ENCODE measurements at regions not wholly inside any gene's neighbourhood (a gene's known extent, or its start where the extent isn't known, plus 50 kb on each side); places are given as distances from the start of the nearest gene placed in this dataset.

DNA sequence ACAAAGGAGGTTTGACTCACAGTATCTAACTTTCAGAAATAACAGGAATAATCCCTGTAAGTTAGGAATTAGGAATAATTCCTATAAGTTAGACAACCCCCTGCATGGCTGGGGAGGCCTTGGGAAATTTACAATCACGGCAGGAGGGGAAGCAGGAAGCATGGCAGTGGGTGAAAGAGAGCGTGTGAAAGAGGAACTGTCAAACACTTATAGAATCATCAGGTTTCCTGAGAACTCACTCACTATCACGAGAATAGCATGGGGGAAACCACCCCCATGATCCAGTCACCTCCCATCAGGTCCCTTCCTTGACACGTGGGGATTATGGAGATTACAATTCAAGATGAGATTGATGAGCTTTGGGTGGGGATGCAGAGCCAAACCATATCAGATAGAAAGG lies 385.5 kb downstream of the IL20RB start:
- TF ChIP-seq, protein P1, sequence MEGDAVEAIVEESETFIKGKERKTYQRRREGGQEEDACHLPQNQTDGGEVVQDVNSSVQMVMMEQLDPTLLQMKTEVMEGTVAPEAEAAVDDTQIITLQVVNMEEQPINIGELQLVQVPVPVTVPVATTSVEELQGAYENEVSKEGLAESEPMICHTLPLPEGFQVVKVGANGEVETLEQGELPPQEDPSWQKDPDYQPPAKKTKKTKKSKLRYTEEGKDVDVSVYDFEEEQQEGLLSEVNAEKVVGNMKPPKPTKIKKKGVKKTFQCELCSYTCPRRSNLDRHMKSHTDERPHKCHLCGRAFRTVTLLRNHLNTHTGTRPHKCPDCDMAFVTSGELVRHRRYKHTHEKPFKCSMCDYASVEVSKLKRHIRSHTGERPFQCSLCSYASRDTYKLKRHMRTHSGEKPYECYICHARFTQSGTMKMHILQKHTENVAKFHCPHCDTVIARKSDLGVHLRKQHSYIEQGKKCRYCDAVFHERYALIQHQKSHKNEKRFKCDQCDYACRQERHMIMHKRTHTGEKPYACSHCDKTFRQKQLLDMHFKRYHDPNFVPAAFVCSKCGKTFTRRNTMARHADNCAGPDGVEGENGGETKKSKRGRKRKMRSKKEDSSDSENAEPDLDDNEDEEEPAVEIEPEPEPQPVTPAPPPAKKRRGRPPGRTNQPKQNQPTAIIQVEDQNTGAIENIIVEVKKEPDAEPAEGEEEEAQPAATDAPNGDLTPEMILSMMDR (IDR thresholded peaks at IDR 0.05; ENCODE audit: insufficient read depth, low read depth, low read length, missing control alignments), result no peak
- no peak overlapping the region for H3K4me3 ChIP-seq (ENCODE audit: low read depth, low read length)
- DNase-seq (ENCODE audit: low read depth), result peak; percentile 41

DNA sequence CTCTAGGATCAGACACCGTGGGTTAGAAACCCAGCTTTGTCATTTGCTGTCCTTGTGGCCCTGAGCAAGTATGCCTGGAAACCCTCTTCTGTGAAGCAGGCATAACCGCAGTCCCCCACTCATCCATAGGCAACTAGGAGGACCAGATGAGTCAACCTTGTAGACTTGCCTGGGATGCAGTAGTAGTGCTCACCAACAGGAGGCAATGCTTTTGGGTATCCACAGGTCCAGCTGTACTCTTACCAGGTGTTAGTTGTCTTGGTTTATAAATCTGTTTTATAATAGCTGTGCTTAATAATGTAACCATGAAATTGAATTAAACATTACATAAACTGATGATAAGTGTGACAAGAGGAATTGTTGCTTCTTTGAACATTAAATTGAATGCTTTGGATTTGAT lies 389.3 kb downstream of the IL20RB start:
- peak; percentile 21 for DNase-seq (ENCODE audit: low read depth)
- TF ChIP-seq, protein P1 (IDR thresholded peaks at IDR 0.05; ENCODE audit: insufficient read depth, low read depth, low read length, missing control alignments), result peak; percentile 32

DNA sequence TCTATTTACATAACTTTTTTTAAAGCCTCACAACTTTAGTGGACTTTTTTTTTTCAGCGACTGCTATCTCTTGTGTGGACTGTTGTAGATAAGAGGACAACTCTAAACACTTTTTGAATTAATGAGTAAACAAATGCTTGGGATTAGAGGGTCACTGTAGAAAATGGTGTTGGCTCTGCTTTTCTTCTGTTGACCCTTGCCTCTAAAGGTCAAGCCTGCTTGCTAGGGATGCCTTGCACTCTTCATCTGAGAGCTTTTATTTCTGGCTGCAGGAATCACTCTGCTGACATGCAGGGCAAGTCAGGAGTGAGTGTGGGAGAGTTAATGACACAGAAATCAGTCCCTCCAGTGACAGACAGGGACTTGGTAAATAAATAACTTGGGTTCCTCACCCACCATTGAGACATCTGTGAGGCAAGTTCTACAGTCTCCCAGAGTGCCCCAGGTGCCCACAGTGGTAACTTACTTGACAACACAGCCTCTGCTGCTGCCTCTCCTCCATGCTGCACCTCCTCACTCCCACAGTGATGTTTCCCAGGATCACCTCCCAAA lies 390.1 kb downstream of the IL20RB start:
- no peak overlapping the region for H3K4me3 ChIP-seq (ENCODE audit: low read depth, low read length)
- TF ChIP-seq, protein P1 (IDR thresholded peaks at IDR 0.05; ENCODE audit: insufficient read depth, low read depth, low read length, missing control alignments), result no peak
- DNase-seq (ENCODE audit: low read depth), result no peak

More for the DNA sequence above, 389.3 kb downstream of the IL20RB start:
- no peak overlapping the region for H3K4me3 ChIP-seq (ENCODE audit: low read depth, low read length)

DNA sequence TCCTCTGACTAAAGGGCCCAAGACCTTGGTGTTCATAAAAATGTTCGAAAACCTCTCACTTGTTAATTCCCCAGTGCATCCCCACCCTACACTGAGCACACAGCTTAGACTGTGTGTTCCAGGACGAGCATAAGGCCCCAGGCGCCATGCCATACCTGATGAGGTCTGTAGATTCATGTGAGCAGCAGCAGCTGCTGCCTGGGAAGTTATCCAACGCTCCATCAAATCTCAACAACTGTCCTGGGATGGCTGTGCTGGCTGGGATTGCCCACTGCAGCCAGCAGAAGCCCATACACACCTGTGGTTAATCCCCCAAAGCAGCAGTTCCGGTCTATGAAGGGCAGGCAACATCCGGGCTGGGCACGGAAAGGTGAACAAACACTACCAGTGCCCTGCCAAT lies 391.2 kb downstream of the IL20RB start:
- H3K4me3 ChIP-seq (ENCODE audit: low read depth, low read length), result no peak overlapping the region
- DNase-seq (ENCODE audit: low read depth), result no peak
- TF ChIP-seq, protein P1 (IDR thresholded peaks at IDR 0.05; ENCODE audit: insufficient read depth, low read depth, low read length, missing control alignments), result no peak

DNA sequence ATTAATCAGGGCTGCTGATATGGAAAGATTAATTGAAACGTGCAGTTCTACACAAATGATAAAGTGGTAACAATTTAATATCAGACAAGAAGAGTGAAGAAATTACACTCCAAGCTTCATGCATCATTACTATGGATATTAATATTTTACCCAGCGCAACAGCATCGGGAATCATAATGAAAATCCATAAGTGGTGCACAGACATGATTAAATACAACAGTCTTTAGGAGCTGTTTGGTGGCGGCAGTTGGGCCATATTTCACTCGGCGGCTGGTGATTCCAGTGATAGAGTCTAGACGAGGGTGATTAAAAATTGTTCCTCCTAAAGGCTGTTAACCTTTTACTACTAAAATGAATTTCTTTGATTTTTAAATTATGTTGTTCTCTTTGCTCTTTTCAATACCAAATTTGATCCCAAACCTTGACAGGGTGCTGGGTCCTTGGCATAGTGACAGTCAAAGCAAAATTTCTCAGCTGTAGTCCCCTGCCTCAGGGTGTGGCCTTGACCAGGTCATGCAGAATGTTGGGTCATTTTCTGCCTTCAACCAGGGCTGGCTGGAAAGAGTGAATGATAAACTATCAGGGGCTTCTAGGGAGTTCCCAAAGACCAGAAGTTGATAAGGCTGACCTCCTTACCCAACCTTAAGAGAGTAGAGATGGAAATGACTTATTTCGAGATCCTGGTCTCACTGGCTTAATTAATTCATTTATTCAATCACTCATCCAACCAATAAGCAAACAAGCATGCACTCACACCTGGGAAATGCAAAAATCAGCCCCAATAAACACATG lies 392.0 kb downstream of the IL20RB start:
- DNase-seq (ENCODE audit: low read depth), result peak; percentile 43

DNA sequence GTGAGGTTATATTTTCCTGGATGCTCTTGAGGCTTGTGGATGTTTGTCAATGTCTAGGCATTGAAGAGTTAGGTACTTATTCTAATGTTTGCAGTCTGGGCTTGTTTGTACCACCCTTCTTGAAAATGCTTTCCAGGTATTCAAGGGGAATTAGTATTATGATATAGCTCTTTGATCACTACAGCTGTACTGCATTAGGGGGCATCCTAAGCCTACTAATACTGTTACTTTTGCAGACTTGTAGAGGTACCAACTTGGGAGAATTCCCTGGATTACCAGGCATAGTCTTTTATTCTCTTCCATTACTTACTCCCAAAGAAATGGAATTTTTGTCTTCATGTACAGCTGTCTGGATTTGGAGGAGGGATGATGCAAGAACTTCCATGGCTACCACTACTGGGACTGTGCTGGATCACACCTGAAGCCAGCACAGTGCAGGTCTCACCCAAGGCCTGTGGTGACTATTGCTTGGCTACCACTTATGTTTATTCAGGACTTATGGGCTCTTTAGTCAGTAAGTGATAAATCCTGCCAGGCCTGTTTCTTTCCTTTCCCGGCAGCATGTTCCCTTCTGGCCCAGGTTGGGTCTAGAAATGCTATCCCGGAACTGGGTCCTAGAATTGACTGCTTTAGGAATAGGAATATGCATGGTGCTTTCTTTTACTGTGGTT lies 402.9 kb downstream of the IL20RB start:
- no peak for DNase-seq (ENCODE audit: low read depth)
- TF ChIP-seq, protein P1 (IDR thresholded peaks at IDR 0.05; ENCODE audit: insufficient read depth, low read depth, low read length, missing control alignments), result no peak
- no peak overlapping the region for H3K4me3 ChIP-seq (ENCODE audit: low read depth, low read length)

More for the DNA sequence above, 392.0 kb downstream of the IL20RB start:
- TF ChIP-seq, protein P1 (IDR thresholded peaks at IDR 0.05; ENCODE audit: insufficient read depth, low read depth, low read length, missing control alignments), result no peak
- H3K4me3 ChIP-seq (ENCODE audit: low read depth, low read length), result no peak overlapping the region
